ENCODE measurements at regions not wholly inside any gene's neighbourhood (a gene's known extent, or its start where the extent isn't known, plus 50 kb on each side); places are given as distances from the start of the nearest gene placed in this dataset.

DNA sequence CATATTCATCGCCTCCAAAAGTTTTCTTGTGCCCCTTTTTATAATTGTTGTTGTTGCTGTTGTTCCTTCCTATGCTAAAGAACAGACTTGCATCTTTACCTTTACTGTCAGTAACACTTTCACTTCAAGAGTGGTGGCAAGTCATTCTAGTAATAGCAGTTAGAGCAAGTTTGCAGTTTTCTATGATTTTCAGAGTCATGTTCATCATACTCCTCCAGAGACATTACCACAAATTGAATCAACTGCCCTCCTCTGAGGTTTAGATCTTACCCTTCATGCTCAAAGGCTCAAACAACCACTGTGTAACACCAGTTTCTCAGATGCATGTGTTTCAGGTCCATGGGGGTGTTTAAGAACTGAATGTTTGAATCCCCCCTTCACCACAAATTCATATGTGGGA is 763.4 kb downstream of the LRFN5 start:
- Mint-ChIP-seq H3K27ac (no peak overlapping the region), H3K4me3 (no peak overlapping the region), H3K4me1 (no peaks in the 10 kb centered on the region), H3K9me3 (peaks cover 12% of the 10 kb centered on the region), H3K36me3 (no peaks in the 10 kb centered on the region)
- no peak for DNase-seq (ENCODE audit: low spot score in 2 of 2)
- no peak for ATAC-seq

DNA sequence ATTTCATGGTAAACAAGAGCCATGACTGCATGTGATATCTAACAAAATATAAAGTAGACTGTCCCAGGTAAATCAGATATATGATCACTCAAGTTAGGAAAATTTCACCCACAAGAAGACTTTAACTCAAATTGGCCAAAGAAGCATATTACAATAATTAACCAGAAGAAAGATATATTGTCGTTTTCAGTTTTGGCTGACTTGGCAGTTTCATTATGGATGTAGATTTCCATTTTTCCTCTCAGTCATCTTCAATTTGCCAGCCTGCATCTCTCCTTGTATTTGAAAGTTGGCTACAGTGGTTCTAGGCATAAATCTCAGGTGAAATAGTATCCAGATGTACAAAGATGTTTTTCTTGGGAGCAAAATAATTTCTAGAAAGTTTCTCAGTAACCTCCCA is 761.6 kb downstream of the LRFN5 start:
- Mint-ChIP-seq H3K27ac (no peak overlapping the region), H3K36me3 (no peaks in the 10 kb centered on the region), H3K4me1 (no peaks in the 10 kb centered on the region), H3K4me3 (no peak overlapping the region), H3K9me3 (peaks cover 15% of the 10 kb centered on the region)
- ATAC-seq (no peak), DNase-seq (ENCODE audit: low spot score in 2 of 2) (no peak)

DNA sequence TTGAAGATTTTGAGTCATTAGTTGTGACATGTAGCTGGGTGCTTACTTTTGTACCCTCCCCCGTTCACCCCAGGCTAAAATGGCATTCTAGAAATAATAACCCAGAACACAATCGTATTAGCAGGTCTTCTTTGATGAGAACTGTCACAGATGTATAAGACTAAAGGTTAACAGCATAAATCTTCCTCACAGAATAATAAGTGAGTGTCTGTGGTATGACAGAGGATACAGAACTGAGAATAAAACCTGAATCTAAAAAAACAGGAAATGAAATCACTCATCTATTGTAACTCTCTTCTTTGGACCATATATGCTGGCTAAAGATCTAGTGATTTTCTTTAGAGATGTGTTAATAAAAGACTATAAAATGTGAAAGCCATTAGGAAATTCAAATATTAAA is 746.6 kb downstream of the LRFN5 start:
- H3K4me3 Mint-ChIP-seq: no peak overlapping the region
- ATAC-seq: no peak

DNA sequence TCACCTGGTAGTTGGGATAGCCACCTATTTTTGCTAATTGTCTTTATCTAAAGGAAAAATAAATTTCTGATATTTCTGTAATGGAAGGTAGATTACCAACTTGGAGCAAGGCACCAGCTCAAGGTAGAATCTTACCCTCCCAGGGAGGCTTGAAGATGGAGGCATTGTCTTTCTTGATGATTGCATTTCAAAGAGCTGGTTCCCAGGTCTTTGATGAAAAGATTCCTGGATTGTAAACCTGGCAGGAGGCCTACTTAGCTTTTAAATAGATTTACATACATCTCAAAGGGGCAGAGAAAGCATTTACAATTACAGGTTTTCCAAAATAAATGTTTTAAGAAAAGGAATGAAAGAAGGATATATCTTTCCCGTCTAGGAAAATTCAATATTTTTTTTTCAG is 729.2 kb downstream of the LRFN5 start:
- ATAC-seq (no peak), DNase-seq (ENCODE audit: low spot score in 2 of 2) (no peak)
- H3K4me1 Mint-ChIP-seq: no peaks in the 10 kb centered on the region
- H3K9me3 Mint-ChIP-seq: peaks cover 3% of the 10 kb centered on the region
- no peaks in the 10 kb centered on the region for H3K36me3 Mint-ChIP-seq
- H3K27ac Mint-ChIP-seq: no peak overlapping the region
- H3K4me3 Mint-ChIP-seq: no peak overlapping the region

More for the DNA sequence above, 746.6 kb downstream of the LRFN5 start:
- no peaks in the 10 kb centered on the region for H3K36me3 Mint-ChIP-seq
- peaks cover 6% of the 10 kb centered on the region for H3K9me3 Mint-ChIP-seq
- no peaks in the 10 kb centered on the region for H3K4me1 Mint-ChIP-seq
- no peak for DNase-seq (ENCODE audit: low spot score in 2 of 2)
- no peak overlapping the region for H3K27ac Mint-ChIP-seq

DNA sequence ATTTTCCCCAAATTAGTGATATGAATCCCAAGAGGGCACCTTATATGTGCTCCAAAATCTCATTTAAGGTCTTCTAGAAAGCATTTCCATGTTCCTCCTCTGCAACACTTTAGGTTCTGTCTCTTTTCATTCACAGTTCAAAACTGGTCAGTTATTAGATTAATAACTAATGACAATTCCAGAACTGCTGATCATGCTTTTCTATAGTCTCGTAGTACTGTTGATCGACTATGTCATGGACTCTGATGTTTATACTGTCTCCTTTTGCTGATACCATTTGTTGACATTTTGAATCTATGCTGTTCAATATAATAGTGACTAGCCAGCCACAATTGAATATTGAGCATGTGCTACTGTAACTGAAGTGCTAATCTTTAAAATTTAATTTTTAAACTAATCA is 728.3 kb downstream of the LRFN5 start:
- DNase-seq (ENCODE audit: low spot score in 2 of 2) (no peak), ATAC-seq (no peak)
- peaks cover 3% of the 10 kb centered on the region for H3K9me3 Mint-ChIP-seq
- H3K36me3 Mint-ChIP-seq: no peaks in the 10 kb centered on the region
- no peaks in the 10 kb centered on the region for H3K4me1 Mint-ChIP-seq
- no peak overlapping the region for H3K4me3 Mint-ChIP-seq
- no peak overlapping the region for H3K27ac Mint-ChIP-seq

DNA sequence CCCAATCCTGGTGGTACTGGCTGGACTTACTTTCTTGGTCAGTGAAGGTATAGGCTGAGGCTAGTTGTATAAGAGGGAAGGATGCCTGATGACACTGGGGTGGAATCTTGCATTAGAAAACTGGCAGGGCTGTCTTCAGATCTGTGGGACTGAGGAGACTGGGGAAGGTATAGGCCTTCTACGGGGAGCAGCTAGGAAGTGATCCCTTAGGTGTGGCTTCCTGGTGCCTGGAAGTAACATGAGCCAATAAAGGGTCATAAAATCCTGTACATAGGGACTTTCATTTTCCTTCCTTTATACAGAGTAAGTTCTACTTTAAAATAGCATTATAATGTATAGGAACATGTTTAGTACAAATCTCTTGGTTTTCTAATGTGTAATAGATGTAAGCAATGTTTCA is 716.8 kb downstream of the LRFN5 start:
- Mint-ChIP-seq H3K9me3 (peaks cover 28% of the 10 kb centered on the region), H3K4me1 (no peaks in the 10 kb centered on the region)

DNA sequence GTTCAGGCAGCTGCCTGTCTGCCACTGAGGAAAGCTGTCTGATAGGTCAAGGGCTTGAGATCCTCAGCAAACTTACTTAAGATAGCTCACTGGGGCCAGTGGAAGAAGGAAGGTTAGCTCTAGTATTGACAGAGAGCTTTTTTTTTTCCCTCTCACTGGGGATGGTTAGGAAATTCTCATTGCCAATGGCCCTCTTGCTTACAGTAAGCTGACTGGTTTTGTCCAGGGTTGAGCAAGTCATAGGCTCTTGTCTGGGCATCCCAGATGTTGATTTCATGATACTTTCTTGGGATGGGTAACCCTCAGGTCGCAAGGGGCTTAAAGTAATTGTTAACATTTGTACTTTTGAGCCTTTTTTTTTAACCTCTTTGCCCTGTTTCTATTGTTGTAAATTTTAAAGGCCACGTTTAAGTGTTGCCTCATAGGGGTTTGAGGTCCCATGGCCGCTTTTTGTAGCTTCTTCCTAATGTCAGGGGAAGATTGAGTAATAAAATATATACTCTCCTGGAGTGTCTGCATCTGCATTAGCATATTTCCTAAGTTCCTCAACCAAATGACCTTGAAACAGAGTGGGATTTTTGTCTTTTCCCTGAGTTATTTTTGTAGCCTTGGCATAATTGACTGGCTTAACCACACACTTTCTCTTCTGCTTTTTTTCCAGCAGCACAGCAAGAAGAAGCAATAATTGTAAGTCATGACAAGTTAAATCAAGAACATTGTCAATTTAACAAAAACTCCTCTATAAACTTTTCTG is 716.0 kb downstream of the LRFN5 start:
- no peak overlapping the region for H3K27ac Mint-ChIP-seq
- ATAC-seq (no peak), DNase-seq (ENCODE audit: low spot score in 2 of 2) (no peak)
- no peak overlapping the region for H3K4me3 Mint-ChIP-seq
- no peaks in the 10 kb centered on the region for H3K4me1 Mint-ChIP-seq
- peaks cover 22% of the 10 kb centered on the region for H3K9me3 Mint-ChIP-seq
- no peaks in the 10 kb centered on the region for H3K36me3 Mint-ChIP-seq

More for the DNA sequence above, 716.8 kb downstream of the LRFN5 start:
- DNase-seq (ENCODE audit: low spot score in 2 of 2): no peak
- H3K36me3 Mint-ChIP-seq: no peaks in the 10 kb centered on the region
- no peak overlapping the region for H3K4me3 Mint-ChIP-seq
- ATAC-seq: no peak
- no peak overlapping the region for H3K27ac Mint-ChIP-seq

DNA sequence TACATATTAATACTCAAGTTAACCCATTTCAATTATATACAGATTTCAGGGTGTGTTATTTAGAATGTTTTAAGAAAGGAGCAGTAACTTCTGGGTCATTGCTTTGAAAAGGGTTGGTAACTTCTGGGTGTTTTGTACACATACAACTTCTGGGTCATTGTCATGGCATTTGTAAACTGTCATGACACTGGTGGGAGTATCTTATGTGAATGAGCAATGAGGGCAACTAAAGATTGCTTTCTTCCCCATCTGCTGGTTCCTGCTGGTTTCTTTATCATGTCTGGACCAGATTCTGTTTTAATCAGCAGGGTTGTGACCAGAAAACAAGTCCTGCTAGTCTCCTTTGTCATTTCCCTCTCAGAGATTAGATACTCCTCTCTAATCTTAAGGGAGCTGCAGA is 713.3 kb downstream of the LRFN5 start:
- H3K4me1 Mint-ChIP-seq: no peaks in the 10 kb centered on the region
- H3K9me3 Mint-ChIP-seq: peaks cover 10% of the 10 kb centered on the region
- no peak overlapping the region for H3K27ac Mint-ChIP-seq
- DNase-seq (ENCODE audit: low spot score in 2 of 2): no peak
- no peak overlapping the region for H3K4me3 Mint-ChIP-seq
- no peaks in the 10 kb centered on the region for H3K36me3 Mint-ChIP-seq
- no peak for ATAC-seq

DNA sequence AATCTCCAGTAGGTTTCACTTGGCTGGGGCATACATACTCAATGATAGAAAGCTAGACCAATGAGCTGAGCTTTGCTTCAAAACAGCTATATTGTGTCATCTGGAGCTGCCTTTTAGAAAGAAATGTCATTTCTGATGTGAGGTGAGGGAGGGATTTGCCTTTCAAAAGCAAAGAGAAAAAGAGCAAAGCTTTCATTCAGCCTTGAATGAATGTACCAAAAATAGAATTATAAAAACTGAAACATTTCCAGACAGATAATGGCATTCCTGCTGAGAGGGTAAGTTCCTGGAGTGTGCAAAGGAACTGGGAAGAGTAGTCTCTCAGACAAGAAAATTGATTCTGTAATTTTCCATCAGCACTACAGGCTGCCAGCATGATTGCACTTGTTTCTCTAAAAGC is 710.0 kb downstream of the LRFN5 start:
- no peaks in the 10 kb centered on the region for H3K4me1 Mint-ChIP-seq
- no peak overlapping the region for H3K27ac Mint-ChIP-seq
- DNase-seq (ENCODE audit: low spot score in 2 of 2): no peak
- H3K9me3 Mint-ChIP-seq: peaks cover 7% of the 10 kb centered on the region
- H3K4me3 Mint-ChIP-seq: no peak overlapping the region
- no peaks in the 10 kb centered on the region for H3K36me3 Mint-ChIP-seq
- no peak for ATAC-seq

DNA sequence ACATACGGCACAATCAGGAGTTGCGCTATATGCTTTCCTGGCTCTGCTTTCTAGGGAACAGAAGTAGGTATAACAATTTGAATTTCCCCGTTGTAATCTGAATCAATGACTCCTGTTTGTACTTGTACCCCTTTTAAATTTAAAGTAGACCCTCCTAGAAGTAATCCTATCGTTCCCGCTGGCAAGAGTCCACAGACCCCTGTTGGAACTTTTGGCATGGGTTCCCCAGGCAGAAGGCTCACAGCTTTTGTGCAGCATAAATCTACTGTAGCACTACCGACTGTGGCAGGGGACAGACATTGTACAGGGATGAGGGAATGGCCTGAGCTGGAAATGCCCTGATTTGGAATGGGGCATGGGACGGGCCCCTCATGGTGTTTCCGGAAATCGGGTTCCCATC is 705.2 kb downstream of the LRFN5 start:
- Mint-ChIP-seq H3K4me1 (no peaks in the 10 kb centered on the region), H3K27ac (no peak overlapping the region), H3K4me3 (no peak overlapping the region), H3K36me3 (no peaks in the 10 kb centered on the region), H3K9me3 (peaks cover 15% of the 10 kb centered on the region)
- ATAC-seq: no peak
- no peak for DNase-seq (ENCODE audit: low spot score in 2 of 2)

DNA sequence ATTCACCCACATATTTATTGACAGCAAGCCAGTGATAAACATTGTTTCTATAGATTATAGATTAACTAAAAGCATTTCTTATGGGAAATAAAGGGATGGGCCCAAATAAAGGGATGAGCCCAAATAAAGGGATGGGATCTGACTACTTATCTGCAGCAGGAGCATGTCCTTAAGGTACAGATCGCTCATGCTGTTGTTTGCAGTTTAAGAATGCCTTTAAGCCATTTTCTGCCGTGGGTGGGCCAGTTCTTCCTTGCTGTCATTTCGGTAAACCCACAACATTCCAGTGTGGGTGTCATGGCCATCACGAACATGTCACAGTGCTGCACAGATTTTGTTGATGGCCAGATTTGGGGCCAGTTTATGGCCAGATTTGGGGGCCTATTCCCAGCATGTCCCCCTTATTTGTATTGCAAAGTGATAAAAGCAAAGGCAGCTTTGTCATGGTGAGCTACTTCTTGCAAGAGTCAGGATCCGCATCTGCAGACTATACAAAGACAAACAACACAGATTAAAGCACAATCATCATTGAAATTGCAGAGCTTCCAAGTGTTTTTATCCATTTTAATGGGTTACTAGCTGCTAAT is 700.7 kb downstream of the LRFN5 start:
- no peaks in the 10 kb centered on the region for H3K4me1 Mint-ChIP-seq
- H3K4me3 Mint-ChIP-seq: no peak overlapping the region
- peaks cover 15% of the 10 kb centered on the region for H3K9me3 Mint-ChIP-seq
- H3K27ac Mint-ChIP-seq: no peak overlapping the region
- ATAC-seq: no peak
- H3K36me3 Mint-ChIP-seq: no peaks in the 10 kb centered on the region
- no peak for DNase-seq (ENCODE audit: low spot score in 2 of 2)

DNA sequence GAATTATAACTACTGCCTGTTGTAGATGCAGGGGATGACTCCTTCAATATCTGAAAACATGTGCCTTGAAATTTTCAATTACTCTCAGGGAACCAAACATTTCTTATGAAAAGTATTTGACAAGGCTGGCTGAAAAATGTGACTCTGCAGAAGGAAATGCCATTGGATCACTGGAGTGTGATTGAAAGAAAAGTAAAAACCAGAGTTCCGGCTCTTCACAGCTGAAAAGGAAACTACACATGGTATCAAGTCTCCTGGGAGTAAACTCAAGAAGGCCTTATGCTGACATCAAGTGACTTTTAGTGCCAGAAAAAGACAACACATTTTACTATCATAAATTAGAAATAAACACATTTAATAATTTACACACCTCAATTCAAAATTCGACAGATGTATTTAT is 693.0 kb downstream of the LRFN5 start:
- ATAC-seq (no peak), DNase-seq (ENCODE audit: low spot score in 2 of 2) (no peak)
- H3K4me1 Mint-ChIP-seq: no peaks in the 10 kb centered on the region
- peaks cover 7% of the 10 kb centered on the region for H3K9me3 Mint-ChIP-seq
- no peak overlapping the region for H3K27ac Mint-ChIP-seq
- H3K4me3 Mint-ChIP-seq: no peak overlapping the region
- no peaks in the 10 kb centered on the region for H3K36me3 Mint-ChIP-seq

DNA sequence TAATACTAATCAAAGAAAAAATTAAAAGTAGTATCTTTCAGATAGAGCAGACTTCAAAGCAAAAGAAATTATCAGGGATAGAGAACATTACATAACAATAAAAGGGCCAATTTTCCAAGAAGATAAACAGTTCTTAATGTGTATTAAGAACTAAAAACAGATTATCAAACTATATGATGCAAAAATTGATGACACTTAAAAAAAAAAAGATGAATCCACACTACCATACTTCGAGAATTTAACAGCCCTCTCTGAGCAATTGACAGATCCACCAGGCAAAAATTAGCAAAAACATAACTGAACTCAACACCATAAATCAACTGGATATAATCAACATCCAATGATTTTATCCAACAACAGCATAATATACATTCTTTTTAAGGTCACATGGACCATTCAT is 686.5 kb downstream of the LRFN5 start:
- H3K27ac Mint-ChIP-seq: no peak overlapping the region
- no peak overlapping the region for H3K4me3 Mint-ChIP-seq
- H3K36me3 Mint-ChIP-seq: no peaks in the 10 kb centered on the region
- H3K9me3 Mint-ChIP-seq: peaks cover 19% of the 10 kb centered on the region
- no peak for DNase-seq (ENCODE audit: low spot score in 2 of 2)
- ATAC-seq: no peak
- no peaks in the 10 kb centered on the region for H3K4me1 Mint-ChIP-seq

DNA sequence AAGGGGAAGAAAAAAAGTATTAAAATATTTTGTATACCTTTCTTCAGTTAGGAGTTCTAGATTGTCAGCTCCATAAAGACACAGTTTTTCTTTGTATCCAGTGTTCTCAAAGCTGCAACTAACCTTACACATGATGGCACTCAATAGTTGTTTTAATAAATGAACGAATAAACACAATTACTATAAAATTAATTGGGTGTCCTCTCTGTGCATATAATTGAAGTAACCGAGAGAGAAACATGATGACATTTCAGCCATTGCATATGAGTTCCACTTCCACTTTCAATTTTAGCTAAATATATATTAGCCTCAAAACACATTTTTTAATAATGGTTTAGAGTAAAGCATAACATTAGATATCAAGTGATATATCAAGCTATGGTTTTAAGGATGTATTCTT is 671.2 kb downstream of the LRFN5 start:
- Mint-ChIP-seq H3K36me3 (no peaks in the 10 kb centered on the region), H3K27ac (no peak overlapping the region), H3K4me1 (no peaks in the 10 kb centered on the region), H3K4me3 (no peak overlapping the region), H3K9me3 (peaks cover 6% of the 10 kb centered on the region)
- ATAC-seq: no peak
- no peak for DNase-seq (ENCODE audit: low spot score in 2 of 2)

DNA sequence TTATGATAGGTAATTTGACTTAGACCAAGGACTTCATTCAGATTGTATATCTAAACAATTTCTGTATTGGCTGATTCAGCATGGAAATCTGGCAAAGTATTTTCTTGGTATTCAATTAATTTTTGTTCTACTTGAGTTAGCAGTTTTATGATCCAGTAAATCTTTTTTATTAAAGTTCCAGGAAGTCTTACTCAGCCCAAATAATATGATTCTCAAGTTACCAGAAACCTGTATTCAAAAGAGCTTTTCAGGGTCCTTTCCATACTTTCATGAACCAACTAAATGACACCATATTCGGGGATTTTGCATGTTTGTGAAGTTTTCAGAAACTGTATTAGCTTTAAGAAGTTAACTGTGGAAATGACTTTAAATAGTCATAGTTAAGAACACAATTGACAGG is 662.6 kb downstream of the LRFN5 start:
- no peaks in the 10 kb centered on the region for H3K4me1 Mint-ChIP-seq
- DNase-seq (ENCODE audit: low spot score in 2 of 2): no peak
- H3K4me3 Mint-ChIP-seq: no peak overlapping the region
- H3K36me3 Mint-ChIP-seq: no peaks in the 10 kb centered on the region
- H3K27ac Mint-ChIP-seq: no peak overlapping the region
- no peak for ATAC-seq
- peaks cover 12% of the 10 kb centered on the region for H3K9me3 Mint-ChIP-seq

DNA sequence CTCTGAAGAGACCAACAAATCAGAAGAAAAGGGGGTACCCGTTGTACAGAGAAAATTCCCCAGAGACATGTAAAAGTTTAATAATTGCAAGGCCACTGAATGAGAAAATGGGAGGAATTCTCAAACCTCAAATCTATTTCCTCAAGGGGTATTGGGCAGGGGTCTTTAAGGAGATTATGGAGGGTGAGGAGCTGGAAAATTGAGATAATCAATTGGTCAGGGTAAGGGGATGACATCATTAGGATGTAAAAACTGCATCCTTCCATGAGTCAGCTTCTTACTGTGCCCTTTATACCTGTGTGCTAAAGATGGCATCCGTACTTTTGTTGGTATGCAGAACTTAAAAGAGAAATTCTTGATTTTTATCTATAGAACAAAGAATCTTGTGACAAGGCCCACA is 641.5 kb downstream of the LRFN5 start:
- peaks cover 8% of the 10 kb centered on the region for H3K9me3 Mint-ChIP-seq
- no peak for DNase-seq (ENCODE audit: low spot score in 2 of 2)
- H3K27ac Mint-ChIP-seq: no peak overlapping the region
- no peaks in the 10 kb centered on the region for H3K36me3 Mint-ChIP-seq
- ATAC-seq: no peak
- H3K4me1 Mint-ChIP-seq: no peaks in the 10 kb centered on the region
- H3K4me3 Mint-ChIP-seq: no peak overlapping the region

Measured in stimulated activated effector memory CD8-positive, alpha-beta T cell treated with anti-CD3 and anti-CD28 coated beads, Interleukin-12 subunit alpha, Interleukin-12 subunit beta, amount 100 ng/mL, for 72 hours (primary cell).